ENCODE measurements at regions not wholly inside any gene's neighbourhood (a gene's known extent, or its start where the extent isn't known, plus 50 kb on each side); places are given as distances from the start of the nearest gene placed in this dataset.

GRCh38 chr21:43304206-43304605 lies 122.7 kb downstream of the SIK1 start:
- intact Hi-C loops (cut with micrococcal nuclease; ENCODE audit: unreplicated experiment) = no loop called here
- Histone ChIP-seq H3K36me3 (ENCODE audit: insufficient read depth, low read length, poor library complexity, severe bottlenecking) (no peaks in the 10 kb centered on the region), H3K4me1 (ENCODE audit: insufficient read depth, low read length, poor library complexity, severe bottlenecking) (no peaks in the 10 kb centered on the region), H3K27me3 (replicated peaks; ENCODE audit: insufficient read depth, low read depth, low read length, poor library complexity) (no peaks in the 10 kb centered on the region), H3K27ac (ENCODE audit: low read depth, low read length, poor library complexity, severe bottlenecking) (no peak overlapping the region), H3K4me3 (ENCODE audit: low read depth, low read length, poor library complexity, severe bottlenecking) (no peak overlapping the region), H3K9me3 (ENCODE audit: low read depth, low read length, poor library complexity, severe bottlenecking) (no peaks in the 10 kb centered on the region)
- POLR2A ChIA-PET (ENCODE audit: low non-redundant PET) = no interaction called here
- CTCF ChIA-PET = no interaction called here
- DNase-seq (ENCODE audit: low spot score) = no peak
- TF ChIP-seq EZH2 (IDR thresholded peaks at IDR 0.05; ENCODE audit: borderline replicate concordance, low read depth, low read length, poor library complexity, severe bottlenecking) = no peak
- TF ChIP-seq CTCF (conservative IDR thresholded peaks at IDR 0.05; ENCODE audit: low read depth, low read length) = no peak
- no TSS peak for BruUV-seq (replicated peaks)

- ChIA-PET CTCF (no interaction called here), POLR2A (ENCODE audit: low non-redundant PET) (no interaction called here)
- Histone ChIP-seq H3K27ac (ENCODE audit: low read depth, low read length, poor library complexity, severe bottlenecking) (no peak overlapping the region), H3K4me3 (ENCODE audit: low read depth, low read length, poor library complexity, severe bottlenecking) (no peak overlapping the region), H3K27me3 (replicated peaks; ENCODE audit: insufficient read depth, low read depth, low read length, poor library complexity) (no peaks in the 10 kb centered on the region), H3K4me1 (ENCODE audit: insufficient read depth, low read length, poor library complexity, severe bottlenecking) (no peaks in the 10 kb centered on the region), H3K36me3 (ENCODE audit: insufficient read depth, low read length, poor library complexity, severe bottlenecking) (no peaks in the 10 kb centered on the region), H3K9me3 (ENCODE audit: low read depth, low read length, poor library complexity, severe bottlenecking) (no peaks in the 10 kb centered on the region)
- no peak for DNase-seq (ENCODE audit: low spot score)
- TF ChIP-seq EZH2 (IDR thresholded peaks at IDR 0.05; ENCODE audit: borderline replicate concordance, low read depth, low read length, poor library complexity, severe bottlenecking) (no peak), CTCF (conservative IDR thresholded peaks at IDR 0.05; ENCODE audit: low read depth, low read length) (no peak)
- intact Hi-C loops (cut with micrococcal nuclease; ENCODE audit: unreplicated experiment) = no loop called here
- no TSS peak for BruUV-seq (replicated peaks)
Measured at GRCh38 chr21:43303275-43304178, 123.4 kb downstream of the SIK1 start.

GRCh38 chr21:43302769-43303168 lies 124.2 kb downstream of the SIK1 start:
- intact Hi-C loops (cut with micrococcal nuclease; ENCODE audit: unreplicated experiment) = no loop called here
- H3K4me3 ChIP-seq (ENCODE audit: low read depth, low read length, poor library complexity, severe bottlenecking) = no peak overlapping the region
- no peaks in the 10 kb centered on the region for H3K4me1 ChIP-seq (ENCODE audit: insufficient read depth, low read length, poor library complexity, severe bottlenecking)
- ChIA-PET POLR2A (ENCODE audit: low non-redundant PET) (no interaction called here), CTCF (no interaction called here)
- no TSS peak for BruUV-seq (replicated peaks)
- H3K36me3 ChIP-seq (ENCODE audit: insufficient read depth, low read length, poor library complexity, severe bottlenecking) = no peaks in the 10 kb centered on the region
- no peaks in the 10 kb centered on the region for H3K9me3 ChIP-seq (ENCODE audit: low read depth, low read length, poor library complexity, severe bottlenecking)
- H3K27ac ChIP-seq (ENCODE audit: low read depth, low read length, poor library complexity, severe bottlenecking) = no peak overlapping the region
- no peak for TF ChIP-seq EZH2 (IDR thresholded peaks at IDR 0.05; ENCODE audit: borderline replicate concordance, low read depth, low read length, poor library complexity, severe bottlenecking)
- no peak for TF ChIP-seq CTCF (conservative IDR thresholded peaks at IDR 0.05; ENCODE audit: low read depth, low read length)
- DNase-seq (ENCODE audit: low spot score) = no peak
- H3K27me3 ChIP-seq (replicated peaks; ENCODE audit: insufficient read depth, low read depth, low read length, poor library complexity) = no peaks in the 10 kb centered on the region

All from A673 (cell line).